IPS DF 19.7 (cell line): ENCODE measurements at regions not wholly inside any gene's neighbourhood (a gene's known extent, or its start where the extent isn't known, plus 50 kb on each side); places are given as distances from the start of the nearest gene placed in this dataset.

Experiments used
- DNase-seq: peaks from one replicate; pipeline ENCODE4 v3.0.0-alpha.2; 2013; ENCODE audit warnings: low read depth, low spot score

DNA sequence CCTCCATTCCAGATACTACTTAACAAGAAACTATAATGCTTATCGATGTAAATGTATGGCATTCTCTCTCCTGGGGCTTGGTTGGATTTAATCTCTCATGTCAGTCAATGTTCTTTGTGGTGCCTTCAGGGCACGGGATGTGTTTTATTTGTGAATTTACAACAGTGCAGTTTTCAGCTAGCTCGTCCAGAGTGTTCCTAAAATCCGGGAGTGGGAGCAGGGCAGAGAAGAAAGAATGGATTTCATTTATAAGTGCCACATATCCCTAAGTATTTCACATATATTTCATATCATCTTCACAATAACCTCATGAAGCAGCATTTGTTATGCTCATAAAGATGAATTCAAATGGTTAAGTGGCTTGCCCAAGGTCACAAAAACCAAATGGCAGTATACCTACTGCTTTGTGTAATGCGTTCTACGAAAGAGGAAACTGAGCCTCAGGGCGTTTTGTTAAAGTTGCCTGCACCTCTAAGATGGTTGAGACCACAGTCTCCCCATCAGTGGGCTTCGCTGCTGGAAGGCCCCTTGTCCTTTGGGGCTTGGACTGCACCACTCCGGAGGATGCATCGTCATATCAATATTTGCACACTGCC, 134.7 kb upstream of the MGAT5 start:
- DNase-seq, result no peak

DNA sequence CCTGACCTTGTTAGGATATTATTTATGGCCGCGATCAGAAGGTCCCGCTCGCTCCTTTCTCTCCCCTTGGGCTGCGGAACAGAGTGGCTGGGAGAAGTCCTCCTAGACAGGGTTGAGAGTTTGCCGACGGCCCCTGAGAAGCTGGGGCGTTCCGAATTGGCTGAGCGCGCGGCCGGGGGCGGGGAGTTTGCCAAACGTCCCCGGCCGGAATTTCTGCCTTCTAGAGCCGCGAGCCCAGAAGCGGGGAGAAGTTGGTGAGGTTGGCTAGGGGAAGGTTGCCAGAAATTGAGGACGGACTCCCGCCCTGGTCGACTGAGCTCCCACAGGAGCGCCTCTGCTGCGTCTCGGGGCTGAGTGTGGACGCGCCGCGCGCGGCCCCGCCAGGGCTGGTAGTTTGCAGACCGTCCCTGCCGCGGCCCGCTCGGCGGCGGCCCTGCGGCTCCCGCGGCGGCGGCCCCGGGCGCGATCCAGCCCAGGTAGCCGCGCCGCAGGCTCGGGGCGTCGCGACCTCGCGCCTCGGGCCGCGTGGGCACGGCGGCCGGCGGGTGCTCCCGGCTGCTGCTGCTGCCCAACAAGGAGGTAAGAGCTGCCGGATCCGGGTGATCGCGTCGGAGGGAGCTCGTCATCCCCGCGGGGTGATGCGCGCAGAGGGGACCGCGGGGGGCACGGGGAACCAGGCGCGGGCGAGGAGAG, 134.0 kb upstream of the MGAT5 start:
- DNase-seq, result peak; percentile 64

DNA sequence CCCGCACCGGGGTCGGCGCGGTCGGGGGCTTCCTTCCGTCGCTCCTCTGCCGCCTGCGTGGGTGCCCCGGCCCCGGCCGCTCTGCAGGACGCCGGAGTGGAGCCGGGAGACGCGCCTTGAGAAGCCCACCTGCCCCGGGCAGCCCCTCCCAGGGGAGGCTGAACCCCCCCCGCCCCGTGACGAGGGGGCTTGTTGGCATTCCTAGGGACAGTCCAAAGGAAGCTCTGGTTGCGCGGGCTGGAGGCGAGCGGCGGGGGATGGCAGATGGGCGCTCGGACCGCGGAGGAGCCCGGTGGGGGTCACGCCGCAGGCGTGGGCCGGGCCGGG, 133.5 kb upstream of the MGAT5 start:
- no peak for DNase-seq

DNA sequence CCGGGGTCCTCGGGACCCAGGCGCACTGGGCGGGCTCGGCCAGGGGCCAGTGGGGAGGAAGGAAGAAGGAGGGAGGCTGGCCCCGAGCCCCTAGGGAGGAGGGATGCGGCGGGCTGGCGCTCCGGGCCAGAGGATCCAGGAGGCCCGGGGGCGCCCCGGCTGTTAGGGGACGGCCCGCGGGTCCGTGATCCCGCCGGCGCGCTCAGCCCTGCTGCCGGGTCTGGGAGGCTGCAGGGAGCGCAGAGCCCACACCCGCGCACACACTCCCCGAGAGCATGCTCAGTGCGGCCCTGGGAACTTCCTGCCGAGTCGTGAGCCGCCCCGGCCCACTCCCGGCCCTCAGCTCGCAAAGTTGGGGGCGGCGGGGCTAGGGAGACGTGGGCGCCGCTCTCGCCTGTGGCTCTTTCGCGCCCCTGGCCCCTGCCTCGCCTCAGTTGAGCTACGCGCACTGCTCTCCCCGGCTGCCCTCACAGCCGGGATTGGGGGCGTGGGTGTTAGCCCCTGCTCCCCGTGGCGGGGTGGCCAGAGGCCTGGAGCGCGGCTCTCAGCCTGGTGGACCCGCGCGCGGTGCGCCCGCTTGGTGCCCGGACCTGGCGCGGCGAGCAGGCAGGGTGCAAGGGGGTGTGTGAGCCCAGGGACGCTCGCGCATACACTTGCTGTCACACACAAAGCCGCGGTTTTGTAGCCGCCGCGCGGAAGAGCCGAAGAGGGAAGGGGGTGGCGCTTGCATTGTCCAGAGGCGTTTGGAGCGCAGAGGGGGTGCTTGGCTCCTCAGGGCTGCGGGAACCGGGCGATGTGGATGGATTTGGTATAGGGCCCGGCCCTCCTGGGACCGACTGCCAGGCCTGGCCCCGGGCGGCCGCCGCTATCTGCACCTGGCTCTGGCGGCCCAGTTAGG, 132.9 kb upstream of the MGAT5 start:
- no peak for DNase-seq

DNA sequence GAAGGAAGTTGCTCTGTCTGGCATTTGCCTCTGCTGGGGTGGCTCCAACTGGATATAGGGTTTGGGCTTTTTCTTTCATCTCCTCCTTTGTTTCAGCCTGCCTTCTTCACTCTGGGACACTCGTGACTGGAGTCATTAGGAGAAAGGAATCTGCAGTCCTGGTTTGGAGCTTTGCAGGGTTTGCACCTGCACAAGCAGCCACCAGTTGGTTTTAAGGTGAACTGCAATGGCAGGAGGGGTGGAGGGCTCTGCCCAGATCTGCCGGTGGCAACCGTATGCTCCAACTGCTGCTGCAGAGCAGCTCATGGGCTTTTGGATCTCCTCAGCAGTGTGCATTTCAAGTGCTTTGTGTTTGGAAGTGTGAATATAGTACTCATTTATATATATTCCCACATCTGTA, 131.3 kb upstream of the MGAT5 start:
- no peak for DNase-seq

DNA sequence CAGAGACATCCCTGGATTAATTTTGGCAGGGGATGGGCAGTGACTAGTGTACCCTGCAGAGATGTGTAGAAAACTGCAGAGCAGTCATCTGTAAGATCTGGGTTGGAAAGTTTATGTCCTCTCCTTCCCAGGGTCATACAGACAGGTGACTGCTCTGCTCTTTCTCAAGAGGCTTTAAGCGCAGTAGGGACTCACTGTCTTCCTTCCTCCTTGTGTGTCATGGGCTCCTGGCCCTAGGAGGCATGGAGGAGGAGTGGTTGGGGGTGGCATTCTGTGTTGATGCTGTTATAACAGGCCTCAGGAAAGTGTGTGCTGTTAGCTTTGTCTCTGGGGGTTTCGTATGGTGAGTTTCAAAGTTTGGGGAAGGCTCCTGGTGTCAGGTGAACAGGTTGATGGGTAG, 130.5 kb upstream of the MGAT5 start:
- DNase-seq, result no peak

DNA sequence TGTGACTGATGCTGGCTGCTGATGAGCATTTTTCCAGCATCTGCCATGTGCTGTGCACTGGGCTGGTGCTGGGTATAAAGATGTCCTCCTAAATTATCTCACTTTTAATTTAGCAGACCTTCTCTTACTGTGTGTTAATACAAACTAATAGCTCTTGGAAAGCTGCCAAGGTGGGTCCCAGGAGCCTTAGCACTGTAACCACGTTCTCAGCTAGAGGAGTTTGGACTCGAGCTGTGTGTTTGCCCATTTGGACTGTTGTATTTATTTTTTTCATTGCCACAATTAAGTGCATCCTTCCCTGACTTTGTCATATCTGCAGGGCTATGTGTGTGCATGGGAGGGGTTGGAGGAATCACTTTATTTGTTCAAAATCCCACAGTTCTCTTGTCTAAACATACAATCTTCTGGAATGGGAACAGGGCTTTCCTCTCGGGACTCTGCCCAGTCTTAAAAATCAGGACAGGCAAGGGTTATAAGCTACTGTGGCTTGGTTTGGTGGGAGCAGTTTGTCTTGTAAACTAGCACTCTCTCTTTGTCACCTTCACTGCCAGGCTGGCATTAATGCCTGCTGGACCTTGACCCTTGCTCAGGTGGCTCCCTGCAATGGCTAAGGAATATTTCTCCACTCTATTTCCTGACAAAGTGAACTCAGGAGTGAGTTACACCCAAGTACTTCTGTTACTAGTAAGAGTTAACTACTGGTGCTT, 129.7 kb upstream of the MGAT5 start:
- no peak for DNase-seq

DNA sequence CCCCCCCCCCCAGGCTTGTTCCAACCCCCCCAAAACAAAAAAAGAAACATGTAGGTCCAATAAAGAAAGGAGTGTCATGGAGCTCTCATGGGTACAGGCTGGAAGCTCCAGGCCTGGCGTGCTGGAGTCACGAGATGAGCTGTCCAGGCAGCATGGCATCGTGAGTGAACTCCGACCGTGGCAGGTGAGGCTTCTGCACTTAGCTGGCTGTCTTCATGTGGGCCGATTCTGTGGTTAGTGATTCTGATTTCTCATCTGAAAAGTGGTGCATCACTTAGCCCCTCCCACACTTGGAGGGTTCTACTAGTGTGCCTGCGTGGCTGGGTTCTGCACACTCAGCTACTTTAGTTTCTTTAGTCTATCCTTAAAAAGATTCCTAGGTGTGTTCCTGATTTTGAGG, 126.4 kb upstream of the MGAT5 start:
- no peak for DNase-seq

DNA sequence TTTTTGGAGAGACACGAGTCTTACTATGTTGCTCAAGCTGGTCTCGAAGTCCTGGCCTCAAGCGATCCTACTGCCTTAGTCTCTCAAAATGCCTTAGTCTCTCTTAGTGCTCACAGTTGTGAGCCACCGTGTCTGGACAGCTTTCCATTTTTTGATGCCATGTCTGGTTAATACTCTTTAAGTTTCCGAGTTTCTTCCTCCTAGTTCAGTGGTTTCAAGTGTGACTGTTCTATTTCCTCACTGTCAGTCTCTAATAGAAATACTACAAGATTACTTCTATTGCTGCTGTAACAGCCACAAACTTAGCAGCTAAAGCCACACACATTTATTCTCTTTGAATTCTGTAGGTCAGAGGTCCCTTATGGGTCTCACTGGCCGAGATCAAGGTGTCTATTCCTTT, 125.1 kb upstream of the MGAT5 start:
- DNase-seq, result no peak

DNA sequence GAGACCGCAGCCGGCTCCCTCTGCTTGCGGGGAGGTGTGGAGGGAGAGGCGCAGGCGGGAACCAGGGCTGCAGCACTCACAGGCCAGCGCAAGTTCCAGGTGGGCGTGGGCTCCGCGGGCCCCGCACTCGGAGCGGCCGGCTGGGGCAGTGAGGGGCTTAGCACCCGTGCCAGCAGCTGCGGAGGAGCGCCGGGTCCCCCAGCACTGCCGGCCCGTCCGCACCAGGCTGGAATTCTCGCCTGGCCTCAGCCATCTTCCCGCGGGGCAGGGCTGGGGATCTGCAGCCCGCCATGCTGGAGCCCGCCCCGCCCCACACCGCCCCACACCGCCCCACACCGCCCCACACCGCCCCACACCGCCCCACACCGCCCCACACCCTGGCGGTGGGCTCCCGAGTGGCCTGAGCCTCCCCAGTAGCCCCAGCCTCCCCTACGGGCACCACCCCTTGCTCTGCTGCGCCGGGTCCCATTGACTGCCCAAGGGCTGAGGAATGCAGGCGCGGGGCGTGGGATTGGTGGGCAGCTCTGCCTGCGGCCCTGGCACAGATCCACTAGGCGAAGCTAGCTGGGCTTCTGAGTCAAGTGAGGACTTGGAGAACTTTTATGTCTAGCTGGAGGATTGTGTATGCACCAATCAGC, 123.9 kb upstream of the MGAT5 start:
- no peak for DNase-seq

DNA sequence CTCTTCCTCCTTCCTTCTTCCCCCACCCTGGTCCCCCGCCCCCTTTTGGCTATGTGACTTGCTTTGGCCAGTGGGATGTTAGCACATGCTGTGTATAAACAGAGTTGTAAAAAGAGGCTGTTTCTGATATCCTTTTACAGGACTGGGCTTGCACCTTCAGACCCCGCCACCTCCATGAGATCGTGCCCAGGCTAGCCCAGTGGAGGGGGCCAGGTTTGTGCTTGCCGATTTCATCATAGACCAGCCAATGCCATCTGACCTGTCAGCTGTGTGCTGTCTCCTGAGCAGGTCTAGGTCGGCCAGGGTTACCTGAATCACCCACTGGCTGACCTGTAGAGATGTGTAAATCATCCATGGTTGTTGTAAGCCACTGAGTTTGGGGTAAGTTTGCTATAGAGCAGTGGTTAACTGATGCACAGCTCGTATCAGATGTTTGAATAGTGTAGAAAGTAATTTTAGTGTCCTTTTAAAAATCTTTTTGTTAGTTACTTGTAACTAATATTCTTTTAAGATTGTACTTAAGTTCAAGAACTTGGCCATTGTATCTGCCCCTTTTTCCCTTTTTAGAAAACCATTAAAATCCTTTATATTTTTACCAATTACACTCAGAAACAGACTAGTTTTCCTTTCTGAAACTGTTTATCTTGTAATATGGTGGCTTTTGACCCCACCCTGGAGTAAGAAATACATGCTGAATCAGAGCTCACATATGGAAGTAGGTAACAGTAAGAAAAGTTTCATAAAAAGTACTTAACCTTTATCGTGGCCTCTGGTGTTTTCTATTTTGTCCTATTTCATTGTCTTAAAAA, 122.0 kb upstream of the MGAT5 start:
- DNase-seq, result no peak

DNA sequence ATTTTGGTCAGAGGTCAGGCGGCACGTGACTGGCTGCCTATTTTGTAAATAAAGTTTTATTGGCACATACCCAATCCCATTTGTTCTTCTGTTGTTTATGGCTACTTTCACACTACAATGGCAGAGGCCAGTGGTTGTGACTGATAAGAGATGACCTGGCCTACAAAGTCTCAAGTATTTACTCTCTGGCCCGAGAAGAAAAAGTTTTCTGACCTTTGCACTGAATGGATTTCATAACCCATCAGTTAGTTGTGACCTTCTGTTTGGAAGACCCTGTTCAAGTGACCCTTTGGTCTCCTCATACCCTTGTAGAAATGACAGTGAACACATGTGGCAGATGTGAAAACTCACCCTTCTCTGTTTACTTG, 121.4 kb upstream of the MGAT5 start:
- no peak for DNase-seq

DNA sequence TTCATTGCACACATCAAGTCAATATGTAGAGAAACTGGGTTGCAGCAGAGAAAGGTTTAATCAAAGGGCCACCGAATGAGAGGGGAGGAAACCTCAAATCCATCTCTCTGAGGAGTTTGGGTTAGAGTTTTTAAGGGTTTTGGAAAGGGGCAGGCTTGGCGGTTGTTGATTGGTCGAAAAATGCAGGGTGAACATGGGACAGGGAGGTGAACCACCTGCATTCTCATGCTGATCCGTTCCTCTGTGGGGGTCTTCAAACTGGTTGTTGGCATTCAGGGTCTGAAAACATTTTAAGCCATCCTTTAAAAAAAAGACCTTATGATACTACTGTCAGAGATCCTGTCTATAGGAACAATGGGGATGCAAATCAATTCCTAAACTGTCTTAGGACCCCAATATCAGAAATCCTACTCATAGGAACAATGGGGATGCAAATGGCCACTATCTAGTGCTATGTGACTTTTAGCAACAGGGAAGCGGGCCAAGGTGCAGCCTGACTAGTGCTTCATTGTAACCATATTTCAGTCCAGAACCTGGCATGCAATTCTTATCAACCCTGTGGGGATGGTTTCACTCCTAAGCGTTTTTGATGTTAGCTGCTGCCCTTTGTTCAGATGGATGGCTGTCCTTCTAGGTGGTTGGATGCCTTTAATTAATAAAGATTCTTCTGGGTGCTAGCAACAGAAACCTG, 120.1 kb upstream of the MGAT5 start:
- no peak for DNase-seq

DNA sequence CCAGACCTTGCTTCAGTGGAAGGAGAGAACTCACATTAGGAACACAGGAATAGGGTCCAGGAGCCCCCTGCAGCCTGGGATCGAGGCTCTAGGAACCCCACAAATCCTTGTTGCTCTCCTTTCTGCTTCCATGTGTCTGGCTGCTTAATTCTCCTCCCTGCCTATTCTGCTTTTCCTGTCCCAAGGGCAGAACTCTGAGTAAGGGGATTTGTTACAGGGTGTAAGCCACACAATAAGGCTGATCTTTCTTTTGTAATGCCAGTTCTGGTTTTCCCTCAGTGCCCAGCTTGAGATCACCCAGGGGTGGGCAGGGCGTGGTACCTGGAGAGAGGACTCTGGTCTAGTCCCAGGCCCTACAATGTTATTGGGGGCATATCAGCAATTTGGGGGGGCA, 119.6 kb upstream of the MGAT5 start:
- DNase-seq, result no peak

DNA sequence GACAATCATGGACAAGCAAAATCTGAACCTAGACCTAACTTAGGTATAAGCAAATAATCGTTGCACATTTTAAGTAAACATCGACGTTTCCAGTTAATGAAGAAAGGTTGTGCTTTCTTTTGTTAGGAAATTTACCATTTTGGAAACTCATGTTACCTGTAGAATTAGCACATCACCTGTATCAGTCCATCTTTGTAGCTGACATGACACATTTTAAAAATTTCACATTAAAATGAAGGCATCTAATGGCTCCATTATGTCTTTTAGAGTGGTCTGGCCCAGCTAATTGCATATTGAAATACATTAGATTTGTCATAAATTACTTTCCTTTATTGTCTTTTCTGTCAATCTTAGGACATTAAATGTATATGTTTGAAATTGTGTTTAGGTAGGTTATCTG, 119.0 kb upstream of the MGAT5 start:
- no peak for DNase-seq

DNA sequence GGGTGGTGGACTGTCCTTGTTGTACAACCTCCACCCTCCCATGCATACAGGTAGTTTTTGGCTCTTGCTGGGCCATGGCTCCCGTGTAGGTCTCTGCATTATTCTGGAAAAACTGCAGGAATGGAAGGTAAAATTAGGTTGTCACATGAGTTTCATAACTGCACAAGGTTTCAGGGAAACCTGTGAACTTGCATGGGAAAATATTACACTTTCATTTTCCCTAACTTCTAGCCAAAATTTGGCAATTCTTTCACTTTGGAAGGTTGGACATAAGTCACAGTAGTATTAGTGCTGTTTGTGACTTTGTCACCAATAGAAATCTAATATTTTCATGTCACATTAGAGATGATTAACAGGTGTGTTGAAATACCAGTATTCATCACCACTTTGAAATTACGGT, 118.1 kb upstream of the MGAT5 start:
- DNase-seq, result no peak

DNA sequence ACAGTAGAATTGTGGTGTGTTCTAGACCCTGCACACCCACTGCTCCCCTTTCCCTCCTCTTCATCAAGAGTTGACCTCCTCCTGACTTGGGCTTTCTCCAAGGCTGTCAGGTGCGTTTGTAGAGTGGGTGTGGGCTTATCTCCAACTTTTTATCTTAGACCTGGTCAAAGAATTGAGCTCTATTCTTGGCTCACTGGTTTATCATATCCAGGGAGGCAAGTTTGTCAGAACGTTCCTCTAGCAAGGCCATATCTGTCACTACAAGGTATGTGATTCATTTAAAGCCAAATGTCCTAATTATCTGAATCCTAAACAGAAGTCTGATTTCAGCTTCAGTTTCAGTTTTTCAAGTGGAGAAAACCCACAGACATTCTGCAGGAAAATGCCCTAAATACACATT, 117.1 kb upstream of the MGAT5 start:
- no peak for DNase-seq

DNA sequence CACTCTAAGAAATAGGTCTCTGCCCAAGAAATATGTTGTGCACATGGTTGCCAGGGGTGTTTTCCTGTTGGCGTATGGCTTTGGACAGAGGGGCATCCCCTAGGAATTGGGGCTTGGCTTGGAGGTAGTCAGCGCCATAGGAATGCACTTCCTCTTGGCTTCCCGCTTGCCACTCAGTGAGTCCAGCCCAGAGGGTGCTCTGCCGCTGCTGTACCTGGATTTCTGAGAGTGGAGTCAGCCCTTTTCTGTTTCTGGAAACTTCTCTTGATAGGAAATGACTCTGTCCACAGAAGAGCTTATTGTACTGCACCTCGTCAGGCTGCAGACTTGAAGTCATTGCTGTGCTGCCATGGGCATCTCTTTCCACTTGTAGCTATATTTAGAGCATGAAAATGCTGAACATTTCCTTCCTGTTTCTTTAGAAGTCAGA, 116.7 kb upstream of the MGAT5 start:
- no peak for DNase-seq

DNA sequence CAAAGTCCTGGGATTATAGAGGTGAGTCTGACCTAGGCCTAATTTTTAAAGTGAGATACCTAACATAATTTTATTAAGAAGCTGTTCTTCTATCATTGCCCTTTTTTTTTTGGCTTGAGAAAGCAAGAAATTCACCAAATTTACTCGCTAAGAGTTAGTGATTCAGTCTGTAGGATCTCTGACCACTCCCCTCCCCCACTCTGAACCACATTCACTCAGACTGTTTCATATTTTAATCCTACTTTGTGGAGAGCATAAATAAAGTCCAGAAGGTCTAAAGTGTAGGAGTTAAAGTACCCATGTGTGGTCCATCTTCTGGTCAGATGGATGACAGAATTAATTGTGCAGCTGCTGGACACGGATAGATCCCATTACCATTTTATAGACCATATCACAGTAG, 115.8 kb upstream of the MGAT5 start:
- DNase-seq, result no peak

DNA sequence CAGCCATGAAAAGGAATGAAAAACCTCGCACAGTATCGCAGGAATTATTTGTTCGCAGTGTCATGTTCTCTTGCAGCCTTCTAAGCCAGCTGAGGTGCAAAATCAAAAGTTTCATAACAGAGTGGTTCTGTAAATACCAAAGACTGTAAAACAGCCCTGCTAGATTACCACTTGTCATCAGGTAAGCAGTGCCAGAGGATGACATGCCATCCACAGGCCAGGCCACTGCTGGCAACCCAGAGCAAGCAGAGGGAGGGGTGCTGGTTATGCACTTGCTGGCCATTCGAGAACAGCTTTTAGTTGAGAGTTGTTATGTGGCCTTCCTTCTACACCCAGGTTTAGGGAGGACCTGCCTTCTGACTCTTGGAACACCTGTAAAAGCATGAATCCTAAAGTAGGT, 114.3 kb upstream of the MGAT5 start:
- DNase-seq, result no peak
